ENCODE measurements at regions not wholly inside any gene's neighbourhood (a gene's known extent, or its start where the extent isn't known, plus 50 kb on each side); places are given as distances from the start of the nearest gene placed in this dataset.

DNA sequence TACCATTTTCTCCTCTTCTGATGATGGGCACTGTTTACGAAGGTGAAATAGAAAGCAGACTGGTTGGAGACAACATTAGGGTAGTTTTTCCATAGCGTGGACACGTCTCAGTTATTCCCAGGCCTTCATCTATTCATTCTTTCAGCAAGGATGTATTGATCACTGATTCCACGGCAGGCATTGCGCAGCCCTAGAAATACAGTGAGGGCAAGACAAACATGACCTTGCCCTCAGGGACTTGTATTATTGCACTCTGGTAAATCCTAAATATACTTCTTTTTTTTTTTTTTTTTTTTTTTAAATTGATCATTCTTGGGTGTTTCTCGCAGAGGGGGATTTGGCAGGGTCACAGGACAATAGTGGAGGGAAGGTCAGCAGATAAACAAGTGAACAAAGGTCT is 167.3 kb upstream of the SPRED2 start:
- H3K4me3 ChIP-seq: no peak overlapping the region
- H3K27me3 ChIP-seq: no peaks in the 10 kb centered on the region
- ATAC-seq (no peak), DNase-seq (no peak)
- no peaks in the 10 kb centered on the region for H3K4me1 ChIP-seq
- H3K27ac ChIP-seq: no peak overlapping the region
- intact Hi-C loops (cut with DNase I): no loop called here
- no peaks in the 10 kb centered on the region for H3K9me3 ChIP-seq
- H3K36me3 ChIP-seq: no peaks in the 10 kb centered on the region
- TF ChIP-seq, protein P1, sequence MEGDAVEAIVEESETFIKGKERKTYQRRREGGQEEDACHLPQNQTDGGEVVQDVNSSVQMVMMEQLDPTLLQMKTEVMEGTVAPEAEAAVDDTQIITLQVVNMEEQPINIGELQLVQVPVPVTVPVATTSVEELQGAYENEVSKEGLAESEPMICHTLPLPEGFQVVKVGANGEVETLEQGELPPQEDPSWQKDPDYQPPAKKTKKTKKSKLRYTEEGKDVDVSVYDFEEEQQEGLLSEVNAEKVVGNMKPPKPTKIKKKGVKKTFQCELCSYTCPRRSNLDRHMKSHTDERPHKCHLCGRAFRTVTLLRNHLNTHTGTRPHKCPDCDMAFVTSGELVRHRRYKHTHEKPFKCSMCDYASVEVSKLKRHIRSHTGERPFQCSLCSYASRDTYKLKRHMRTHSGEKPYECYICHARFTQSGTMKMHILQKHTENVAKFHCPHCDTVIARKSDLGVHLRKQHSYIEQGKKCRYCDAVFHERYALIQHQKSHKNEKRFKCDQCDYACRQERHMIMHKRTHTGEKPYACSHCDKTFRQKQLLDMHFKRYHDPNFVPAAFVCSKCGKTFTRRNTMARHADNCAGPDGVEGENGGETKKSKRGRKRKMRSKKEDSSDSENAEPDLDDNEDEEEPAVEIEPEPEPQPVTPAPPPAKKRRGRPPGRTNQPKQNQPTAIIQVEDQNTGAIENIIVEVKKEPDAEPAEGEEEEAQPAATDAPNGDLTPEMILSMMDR (IDR thresholded peaks at IDR 0.05): no peak

DNA sequence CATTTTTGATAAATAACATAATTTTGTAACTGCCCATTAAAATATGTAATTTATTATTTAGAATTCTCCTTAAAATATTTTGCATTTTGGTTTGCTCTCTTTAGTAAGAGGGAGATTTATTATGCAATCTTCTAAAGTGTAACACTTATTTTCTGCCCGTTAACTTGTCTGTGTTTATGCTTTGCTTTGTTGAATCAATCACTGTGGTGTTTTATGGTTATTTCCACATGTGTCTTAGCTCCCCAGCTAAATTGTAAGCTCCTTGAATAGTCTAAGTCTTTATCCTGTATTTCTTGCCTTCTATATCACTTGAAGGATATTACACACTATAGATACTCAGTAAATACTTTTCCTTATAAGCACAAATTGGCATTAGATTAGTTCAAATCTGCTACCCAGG is 166.6 kb upstream of the SPRED2 start:
- no peaks in the 10 kb centered on the region for H3K4me1 ChIP-seq
- TF ChIP-seq, protein P1 (IDR thresholded peaks at IDR 0.05): no peak
- H3K36me3 ChIP-seq: no peaks in the 10 kb centered on the region
- H3K27ac ChIP-seq: no peak overlapping the region
- H3K27me3 ChIP-seq: no peaks in the 10 kb centered on the region
- intact Hi-C loops (cut with DNase I): no loop called here
- H3K9me3 ChIP-seq: no peaks in the 10 kb centered on the region
- H3K4me3 ChIP-seq: no peak overlapping the region
- ATAC-seq (no peak), DNase-seq (no peak)

DNA sequence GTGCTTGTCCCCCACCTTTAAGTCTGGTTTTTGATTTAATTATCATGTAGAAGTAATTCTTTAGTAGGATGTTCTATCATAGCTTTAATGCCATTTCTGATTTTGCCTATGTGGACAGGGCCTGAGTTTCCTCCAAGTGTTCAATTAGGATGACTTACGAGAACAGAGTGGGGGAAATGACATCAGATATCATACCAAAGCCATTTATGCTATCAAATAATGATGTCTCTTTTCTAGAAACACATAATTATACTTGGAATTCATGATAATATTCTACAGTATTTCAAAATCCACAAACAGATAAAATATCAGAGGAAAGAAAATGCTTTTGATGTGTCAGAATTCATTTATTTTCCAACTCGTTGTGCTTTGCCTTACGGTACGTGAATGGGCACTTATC is 165.9 kb upstream of the SPRED2 start:
- no peak for ATAC-seq
- Histone ChIP-seq H3K9me3 (no peaks in the 10 kb centered on the region), H3K36me3 (no peaks in the 10 kb centered on the region), H3K4me3 (no peak overlapping the region), H3K4me1 (no peaks in the 10 kb centered on the region), H3K27ac (no peak overlapping the region), H3K27me3 (no peaks in the 10 kb centered on the region)
- DNase-seq: no peak
- intact Hi-C loops (cut with DNase I): no loop called here
- TF ChIP-seq, protein P1 (IDR thresholded peaks at IDR 0.05): no peak

DNA sequence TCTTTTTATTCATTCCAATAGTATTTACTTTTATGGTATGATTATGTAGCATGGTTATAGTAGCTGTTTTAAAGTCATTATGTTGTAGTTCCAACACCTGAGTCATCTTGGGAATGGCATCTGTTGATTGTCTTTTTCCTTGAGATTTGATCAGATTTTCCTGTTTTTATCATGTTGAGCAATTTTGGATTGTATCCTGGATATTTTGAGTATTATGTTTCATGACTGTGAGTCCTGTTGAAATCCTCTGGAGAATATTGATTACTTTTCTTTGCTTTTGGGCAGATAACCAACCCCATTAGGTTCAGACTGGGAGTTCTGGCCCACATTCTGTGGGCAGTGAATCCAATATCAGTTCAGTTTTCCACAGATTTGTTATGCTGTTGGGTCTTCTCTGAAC is 163.2 kb upstream of the SPRED2 start:
- H3K27me3 ChIP-seq: no peaks in the 10 kb centered on the region
- DNase-seq (no peak), ATAC-seq (no peak)
- H3K36me3 ChIP-seq: no peaks in the 10 kb centered on the region
- intact Hi-C loops (cut with DNase I): no loop called here
- TF ChIP-seq, protein P1 (IDR thresholded peaks at IDR 0.05): no peak
- no peak overlapping the region for H3K4me3 ChIP-seq
- no peaks in the 10 kb centered on the region for H3K9me3 ChIP-seq
- no peak overlapping the region for H3K27ac ChIP-seq
- no peaks in the 10 kb centered on the region for H3K4me1 ChIP-seq

DNA sequence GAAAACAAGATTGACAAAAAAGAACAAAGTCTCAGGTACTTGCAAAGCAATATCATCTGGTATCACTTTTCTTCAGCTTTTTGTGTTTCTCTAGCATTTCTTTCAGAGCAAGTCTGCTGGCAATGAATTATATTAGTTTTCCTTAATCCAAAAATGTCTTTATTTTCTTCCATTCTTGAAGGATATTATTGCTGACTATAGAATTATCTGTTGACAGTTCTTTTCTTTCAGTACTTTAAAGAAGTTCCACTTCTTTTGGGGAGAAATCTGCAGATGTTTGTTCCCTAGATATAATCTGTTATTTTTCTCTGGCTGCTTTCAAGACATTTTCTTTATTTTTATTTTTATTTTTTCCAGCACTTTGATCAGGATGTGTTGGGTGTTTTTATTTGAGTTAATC is 161.8 kb upstream of the SPRED2 start:
- Histone ChIP-seq H3K27me3 (no peaks in the 10 kb centered on the region), H3K27ac (no peak overlapping the region), H3K4me1 (no peaks in the 10 kb centered on the region), H3K9me3 (no peaks in the 10 kb centered on the region), H3K4me3 (no peak overlapping the region), H3K36me3 (no peaks in the 10 kb centered on the region)
- DNase-seq: no peak
- TF ChIP-seq, protein P1 (IDR thresholded peaks at IDR 0.05): no peak
- intact Hi-C loops (cut with DNase I): no loop called here
- ATAC-seq: no peak

DNA sequence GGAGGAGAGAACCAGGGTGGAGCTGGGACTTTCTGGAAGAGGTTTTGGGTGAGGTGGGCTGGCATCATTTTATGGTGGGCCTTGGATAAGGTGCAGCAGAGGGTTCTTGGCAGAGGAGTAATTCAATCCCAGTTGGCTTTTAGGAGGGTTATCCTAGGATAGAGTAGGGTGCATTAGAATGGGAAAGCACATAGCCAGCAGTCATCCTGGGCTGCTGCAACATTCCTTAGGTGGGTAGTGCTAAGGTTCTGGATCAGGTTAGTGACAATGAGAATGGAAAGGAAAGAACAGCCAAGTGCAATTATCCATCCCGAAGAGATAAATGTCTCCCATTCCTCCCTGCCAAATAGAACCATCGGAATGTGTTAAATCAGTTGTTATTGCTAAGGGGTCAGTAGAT is 157.3 kb upstream of the SPRED2 start:
- TF ChIP-seq, protein P1 (IDR thresholded peaks at IDR 0.05): no peak
- H3K27ac ChIP-seq: no peak overlapping the region
- ATAC-seq: no peak
- H3K4me1 ChIP-seq: no peaks in the 10 kb centered on the region
- no peak for DNase-seq
- no peaks in the 10 kb centered on the region for H3K9me3 ChIP-seq
- H3K36me3 ChIP-seq: no peaks in the 10 kb centered on the region
- intact Hi-C loops (cut with DNase I): no loop called here
- no peaks in the 10 kb centered on the region for H3K27me3 ChIP-seq
- no peak overlapping the region for H3K4me3 ChIP-seq

All from upper lobe of right lung (tissue), 1 donor.